NCI-H2227 treated with DMSO at 0.1 percent for 48 hours (cell line): ENCODE measurements at regions not wholly inside any gene's neighbourhood (a gene's known extent, or its start where the extent isn't known, plus 50 kb on each side); places are given as distances from the start of the nearest gene placed in this dataset.

Experiments used
- DNase-seq: peaks from one replicate; lab custom pipeline; 2025; lab: John Stamatoyannopoulos, UW

- no peak for DNase-seq
These were observed 90.8 kb downstream of the DACT2 start for GRCh38 chr6:168228676-168229367.

GRCh38 chr6:168227840-168228239 is 91.7 kb downstream of the DACT2 start:
- DNase-seq: no peak

GRCh38 chr6:168226902-168227318 is 92.7 kb downstream of the DACT2 start:
- DNase-seq: no peak

GRCh38 chr6:168226061-168226752 is 93.4 kb downstream of the DACT2 start:
- DNase-seq: no peak

- no peak for DNase-seq
These were observed 94.1 kb downstream of the DACT2 start for GRCh38 chr6:168225471-168225911.

GRCh38 chr6:168223755-168224154 is 95.8 kb downstream of the DACT2 start:
- DNase-seq: no peak

GRCh38 chr6:168223150-168223549 is 96.4 kb downstream of the DACT2 start:
- no peak for DNase-seq

- DNase-seq: no peak
These were observed 97.2 kb downstream of the DACT2 start for GRCh38 chr6:168222115-168223043.

- no peak for DNase-seq
These were observed 98.0 kb downstream of the DACT2 start for GRCh38 chr6:168221497-168222079.

- DNase-seq: no peak
These were observed 98.6 kb downstream of the DACT2 start for GRCh38 chr6:168221000-168221399.

- DNase-seq: no peak
These were observed 99.8 kb downstream of the DACT2 start for GRCh38 chr6:168219804-168220203.

- no peak for DNase-seq
These were observed 100.6 kb downstream of the DACT2 start for GRCh38 chr6:168218785-168219566.

GRCh38 chr6:168217880-168218537 is 101.6 kb downstream of the DACT2 start:
- no peak for DNase-seq

- DNase-seq: no peak
These were observed 102.2 kb downstream of the DACT2 start for GRCh38 chr6:168217216-168217879.

GRCh38 chr6:168216751-168217191 is 102.8 kb downstream of the DACT2 start:
- DNase-seq: no peak

- no peak for DNase-seq
These were observed 103.5 kb downstream of the DACT2 start for GRCh38 chr6:168216117-168216516.

GRCh38 chr6:168215121-168215808 is 104.3 kb downstream of the DACT2 start:
- no peak for DNase-seq

GRCh38 chr6:168214586-168215104 is 104.9 kb downstream of the DACT2 start:
- no peak for DNase-seq

GRCh38 chr6:168213121-168213524 is 106.5 kb downstream of the DACT2 start:
- DNase-seq: no peak
